GM12891 (cell line): ENCODE measurements at regions not wholly inside any gene's neighbourhood (a gene's known extent, or its start where the extent isn't known, plus 50 kb on each side); places are given as distances from the start of the nearest gene placed in this dataset.

Experiments
- PAX5 ChIP-seq: IDR thresholded peaks from 2 replicates; pipeline ENCODE4 v1.6.1; 2011; ENCODE audit warnings: low read length, moderate library complexity, mild to moderate bottlenecking; ENCODE audit not compliant: insufficient read depth, severe bottlenecking
- POLR2A ChIP-seq: IDR thresholded peaks from 2 replicates; pipeline ENCODE4 v1.6.1; 2011; ENCODE audit warnings: low read depth, low read length, control low read depth

GRCh38 chr1:185486346-185486745 is 169.3 kb upstream of the IVNS1ABP start:
- no peak for TF ChIP-seq PAX5
- TF ChIP-seq POLR2A, result no peak
